ENCODE measurements at regions not wholly inside any gene's neighbourhood (a gene's known extent, or its start where the extent isn't known, plus 50 kb on each side); places are given as distances from the start of the nearest gene placed in this dataset.

- ChIA-PET CTCF (no interaction called here), POLR2A (ENCODE audit: unreplicated experiment) (no interaction called here)
- no peaks in the 10 kb centered on the region for H3K9me3 ChIP-seq (ENCODE audit: low read length)
- no peaks in the 10 kb centered on the region for H3K9me2 ChIP-seq (replicated peaks; ENCODE audit: low read length)
- H3K79me2 ChIP-seq (ENCODE audit: low read length): no peaks in the 10 kb centered on the region
- H3K4me1 ChIP-seq (ENCODE audit: insufficient read depth, low read length): peaks cover 20% of the 10 kb centered on the region
- H3K4me3 ChIP-seq (ENCODE audit: low read length): no peak overlapping the region
- no peak overlapping the region for H3K27ac ChIP-seq (ENCODE audit: low read length)
- H3K4me2 ChIP-seq (ENCODE audit: low read length): no peak overlapping the region
- H2AFZ ChIP-seq (ENCODE audit: low read length): no peak overlapping the region
- BruUV-seq (replicated peaks): no TSS peak
- H3K36me3 ChIP-seq (ENCODE audit: low read depth, low read length): no peaks in the 10 kb centered on the region
- DNase-seq (no peak), ATAC-seq (no peak)
- TF ChIP-seq EZH2 (IDR thresholded peaks at IDR 0.05; ENCODE audit: low read length, unreplicated experiment): no peak
- TF ChIP-seq, protein P1, sequence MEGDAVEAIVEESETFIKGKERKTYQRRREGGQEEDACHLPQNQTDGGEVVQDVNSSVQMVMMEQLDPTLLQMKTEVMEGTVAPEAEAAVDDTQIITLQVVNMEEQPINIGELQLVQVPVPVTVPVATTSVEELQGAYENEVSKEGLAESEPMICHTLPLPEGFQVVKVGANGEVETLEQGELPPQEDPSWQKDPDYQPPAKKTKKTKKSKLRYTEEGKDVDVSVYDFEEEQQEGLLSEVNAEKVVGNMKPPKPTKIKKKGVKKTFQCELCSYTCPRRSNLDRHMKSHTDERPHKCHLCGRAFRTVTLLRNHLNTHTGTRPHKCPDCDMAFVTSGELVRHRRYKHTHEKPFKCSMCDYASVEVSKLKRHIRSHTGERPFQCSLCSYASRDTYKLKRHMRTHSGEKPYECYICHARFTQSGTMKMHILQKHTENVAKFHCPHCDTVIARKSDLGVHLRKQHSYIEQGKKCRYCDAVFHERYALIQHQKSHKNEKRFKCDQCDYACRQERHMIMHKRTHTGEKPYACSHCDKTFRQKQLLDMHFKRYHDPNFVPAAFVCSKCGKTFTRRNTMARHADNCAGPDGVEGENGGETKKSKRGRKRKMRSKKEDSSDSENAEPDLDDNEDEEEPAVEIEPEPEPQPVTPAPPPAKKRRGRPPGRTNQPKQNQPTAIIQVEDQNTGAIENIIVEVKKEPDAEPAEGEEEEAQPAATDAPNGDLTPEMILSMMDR (conservative IDR thresholded peaks at IDR 0.05; ENCODE audit: low read depth, low read length): no peak
- TF ChIP-seq EZH2phosphoT487 (IDR thresholded peaks at IDR 0.05; ENCODE audit: borderline replicate concordance, low read length): no peak
- intact Hi-C loops (cut with micrococcal nuclease): no loop called here
- H3K9ac ChIP-seq (ENCODE audit: low read length): no peak overlapping the region
- no peaks in the 10 kb centered on the region for H3F3A ChIP-seq (ENCODE audit: low read length, unreplicated experiment)
- no peaks in the 10 kb centered on the region for H4K20me1 ChIP-seq (ENCODE audit: low read length)
- H3K27me3 ChIP-seq (ENCODE audit: low read length): no peaks in the 10 kb centered on the region
Measured at GRCh38 chr4:26035921-26036320, 121.9 kb downstream of the SMIM20 start.

DNA sequence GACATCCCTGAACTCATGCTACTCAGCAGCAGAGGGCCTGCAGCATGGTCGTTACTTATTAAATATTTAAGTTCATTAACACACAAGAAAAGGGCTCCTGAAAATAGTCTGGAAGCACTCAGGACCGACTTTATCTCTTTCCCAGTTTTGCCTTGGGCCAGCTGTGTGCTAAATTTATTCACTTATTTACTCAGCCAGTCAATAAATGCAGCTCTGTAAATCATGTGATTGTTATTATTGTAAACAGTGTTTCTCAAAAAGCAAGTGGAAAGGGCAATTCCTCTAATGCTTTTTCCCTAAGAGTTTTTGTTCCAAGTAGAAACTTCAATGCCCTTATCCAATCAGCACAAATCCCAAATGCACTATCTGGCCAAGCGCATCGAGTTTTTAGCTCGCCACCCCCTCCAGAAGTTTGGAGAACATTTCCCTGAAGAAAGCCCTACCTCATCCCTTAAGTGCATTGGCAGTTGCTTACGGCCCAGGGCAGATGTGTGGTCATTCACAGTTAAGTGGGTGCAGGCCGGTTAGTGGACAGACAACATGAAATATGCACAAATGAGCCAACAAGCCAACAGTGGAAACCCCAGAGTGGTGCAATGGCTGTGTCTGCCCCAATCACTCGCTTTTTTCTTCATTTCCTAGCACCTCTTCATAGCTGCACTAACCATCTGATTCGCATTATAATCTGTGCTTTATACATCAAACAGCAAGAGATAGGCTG, 125.8 kb downstream of the SMIM20 start:
- Histone ChIP-seq H3K4me1 (ENCODE audit: insufficient read depth, low read length) (no peaks in the 10 kb centered on the region), H3K4me2 (ENCODE audit: low read length) (no peak overlapping the region), H3K9ac (ENCODE audit: low read length) (no peak overlapping the region), H3K9me3 (ENCODE audit: low read length) (no peaks in the 10 kb centered on the region), H3F3A (ENCODE audit: low read length, unreplicated experiment) (no peaks in the 10 kb centered on the region), H4K20me1 (ENCODE audit: low read length) (no peaks in the 10 kb centered on the region), H3K36me3 (ENCODE audit: low read depth, low read length) (no peaks in the 10 kb centered on the region), H3K27me3 (ENCODE audit: low read length) (no peaks in the 10 kb centered on the region), H3K27ac (ENCODE audit: low read length) (no peak overlapping the region), H3K4me3 (ENCODE audit: low read length) (no peak overlapping the region), H3K9me2 (replicated peaks; ENCODE audit: low read length) (no peaks in the 10 kb centered on the region), H3K79me2 (ENCODE audit: low read length) (no peaks in the 10 kb centered on the region), H2AFZ (ENCODE audit: low read length) (no peak overlapping the region)
- no TSS peak for BruUV-seq (replicated peaks)
- TF ChIP-seq, protein P1 (conservative IDR thresholded peaks at IDR 0.05; ENCODE audit: low read depth, low read length): no peak
- TF ChIP-seq EZH2 (IDR thresholded peaks at IDR 0.05; ENCODE audit: low read length, unreplicated experiment): no peak
- no peak for TF ChIP-seq EZH2phosphoT487 (IDR thresholded peaks at IDR 0.05; ENCODE audit: borderline replicate concordance, low read length)
- ATAC-seq (no peak), DNase-seq (no peak)
- intact Hi-C loops (cut with micrococcal nuclease): no loop called here
- POLR2A ChIA-PET (ENCODE audit: unreplicated experiment): no interaction called here
- CTCF ChIA-PET: no interaction called here

DNA sequence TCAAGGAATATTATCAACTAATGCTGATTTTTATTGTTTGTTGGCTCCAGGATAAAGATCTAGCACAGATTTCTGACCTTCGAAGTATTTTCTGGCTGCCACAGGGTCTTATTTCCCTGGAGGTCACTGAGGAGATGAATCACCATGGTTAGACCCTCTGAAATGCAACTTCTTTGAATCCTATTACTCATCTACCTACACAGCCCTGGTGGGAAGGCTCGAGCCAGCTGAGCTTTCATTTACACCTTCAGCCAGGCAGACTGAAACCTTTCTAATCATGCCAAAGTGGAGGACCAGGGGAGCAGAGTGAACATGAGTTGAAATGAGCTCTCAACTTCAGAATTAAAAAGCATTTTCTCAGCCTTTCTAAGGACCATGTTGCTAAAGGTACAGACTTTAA, 130.5 kb downstream of the SMIM20 start:
- DNase-seq (no peak), ATAC-seq (no peak)
- H3K9ac ChIP-seq (ENCODE audit: low read length): no peak overlapping the region
- no peaks in the 10 kb centered on the region for H3K36me3 ChIP-seq (ENCODE audit: low read depth, low read length)
- intact Hi-C loops (cut with micrococcal nuclease): no loop called here
- H3K4me2 ChIP-seq (ENCODE audit: low read length): no peak overlapping the region
- CTCF ChIA-PET: no interaction called here
- H3F3A ChIP-seq (ENCODE audit: low read length, unreplicated experiment): no peaks in the 10 kb centered on the region
- no peak overlapping the region for H3K4me3 ChIP-seq (ENCODE audit: low read length)
- H3K4me1 ChIP-seq (ENCODE audit: insufficient read depth, low read length): 0 out of 2 replicates have a peak, but pooled peaks cover 3% of the 10 kb centered on the region
- no TSS peak for BruUV-seq (replicated peaks)
- no peaks in the 10 kb centered on the region for H3K9me2 ChIP-seq (replicated peaks; ENCODE audit: low read length)
- H3K27ac ChIP-seq (ENCODE audit: low read length): no peak overlapping the region
- no peaks in the 10 kb centered on the region for H3K79me2 ChIP-seq (ENCODE audit: low read length)
- H3K9me3 ChIP-seq (ENCODE audit: low read length): no peaks in the 10 kb centered on the region
- TF ChIP-seq EZH2phosphoT487 (IDR thresholded peaks at IDR 0.05; ENCODE audit: borderline replicate concordance, low read length) (no peak), EZH2 (IDR thresholded peaks at IDR 0.05; ENCODE audit: low read length, unreplicated experiment) (no peak)
- TF ChIP-seq, protein P1 (conservative IDR thresholded peaks at IDR 0.05; ENCODE audit: low read depth, low read length): no peak
- H4K20me1 ChIP-seq (ENCODE audit: low read length): no peaks in the 10 kb centered on the region
- POLR2A ChIA-PET (ENCODE audit: unreplicated experiment): no interaction called here
- H3K27me3 ChIP-seq (ENCODE audit: low read length): no peaks in the 10 kb centered on the region
- no peak overlapping the region for H2AFZ ChIP-seq (ENCODE audit: low read length)

All from PC-3 (cell line).